ENCODE measurements at regions not wholly inside any gene's neighbourhood (a gene's known extent, or its start where the extent isn't known, plus 50 kb on each side); places are given as distances from the start of the nearest gene placed in this dataset.

- TF ChIP-seq CTCF (IDR thresholded peaks at IDR 0.05), result no peak
- no peaks in the 10 kb centered on the region for H3K9me3 ChIP-seq
- H3K4me3 ChIP-seq, result no peak overlapping the region
- no peak for DNase-seq
- intact Hi-C loops (cut with DNase I; ENCODE audit: low total_unique reads), result no loop called here
- H3K27me3 ChIP-seq, result no peaks in the 10 kb centered on the region
- H3K27ac ChIP-seq, result no peak overlapping the region
- H3K36me3 ChIP-seq, result no peaks in the 10 kb centered on the region
- H3K4me1 ChIP-seq, result no peaks in the 10 kb centered on the region
Observed at GRCh38 chr3:65158023-65158422, 470.2 kb upstream of the ADAMTS9 start.

GRCh38 chr3:65153850-65154512, 466.2 kb upstream of the ADAMTS9 start:
- no peak for TF ChIP-seq CTCF (IDR thresholded peaks at IDR 0.05)
- Histone ChIP-seq H3K27ac (no peak overlapping the region), H3K36me3 (no peaks in the 10 kb centered on the region), H3K27me3 (no peaks in the 10 kb centered on the region), H3K4me1 (no peaks in the 10 kb centered on the region), H3K9me3 (no peaks in the 10 kb centered on the region), H3K4me3 (no peak overlapping the region)
- DNase-seq, result no peak
- intact Hi-C loops (cut with DNase I; ENCODE audit: low total_unique reads), result no loop called here

- H3K36me3 ChIP-seq, result no peaks in the 10 kb centered on the region
- DNase-seq, result no peak
- H3K27me3 ChIP-seq, result no peaks in the 10 kb centered on the region
- H3K4me1 ChIP-seq, result no peaks in the 10 kb centered on the region
- TF ChIP-seq CTCF (IDR thresholded peaks at IDR 0.05), result no peak
- no peaks in the 10 kb centered on the region for H3K9me3 ChIP-seq
- intact Hi-C loops (cut with DNase I; ENCODE audit: low total_unique reads), result no loop called here
- no peak overlapping the region for H3K4me3 ChIP-seq
- H3K27ac ChIP-seq, result no peak overlapping the region
Observed at GRCh38 chr3:65151666-65152065, 463.9 kb upstream of the ADAMTS9 start.

- TF ChIP-seq CTCF (IDR thresholded peaks at IDR 0.05), result no peak
- no peak for DNase-seq
- Histone ChIP-seq H3K27me3 (no peaks in the 10 kb centered on the region), H3K9me3 (no peaks in the 10 kb centered on the region), H3K36me3 (no peaks in the 10 kb centered on the region), H3K4me3 (no peak overlapping the region), H3K4me1 (no peaks in the 10 kb centered on the region), H3K27ac (no peak overlapping the region)
- intact Hi-C loops (cut with DNase I; ENCODE audit: low total_unique reads), result no loop called here
Observed at GRCh38 chr3:65149877-65150276, 462.1 kb upstream of the ADAMTS9 start.

GRCh38 chr3:65148687-65149086, 460.9 kb upstream of the ADAMTS9 start:
- intact Hi-C loops (cut with DNase I; ENCODE audit: low total_unique reads), result no loop called here
- Histone ChIP-seq H3K27ac (no peak overlapping the region), H3K4me3 (no peak overlapping the region), H3K9me3 (no peaks in the 10 kb centered on the region), H3K27me3 (no peaks in the 10 kb centered on the region), H3K36me3 (no peaks in the 10 kb centered on the region), H3K4me1 (no peaks in the 10 kb centered on the region)
- no peak for TF ChIP-seq CTCF (IDR thresholded peaks at IDR 0.05)
- no peak for DNase-seq

- Histone ChIP-seq H3K4me1 (no peaks in the 10 kb centered on the region), H3K9me3 (no peaks in the 10 kb centered on the region), H3K36me3 (no peaks in the 10 kb centered on the region), H3K27ac (no peak overlapping the region), H3K4me3 (no peak overlapping the region), H3K27me3 (no peaks in the 10 kb centered on the region)
- intact Hi-C loops (cut with DNase I; ENCODE audit: low total_unique reads), result no loop called here
- TF ChIP-seq CTCF (IDR thresholded peaks at IDR 0.05), result no peak
- no peak for DNase-seq
Observed at GRCh38 chr3:65146179-65146578, 458.4 kb upstream of the ADAMTS9 start.

Measured in tibial artery (tissue), 4 donors.